Hepatocyte (in vitro differentiated cells): ENCODE measurements at regions not wholly inside any gene's neighbourhood (a gene's known extent, or its start where the extent isn't known, plus 50 kb on each side); places are given as distances from the start of the nearest gene placed in this dataset.

ENCODE experiments used
- DNase-seq: peaks from one replicate; pipeline ENCODE4 v3.0.0-alpha.2; 2016; ENCODE audit warnings: low spot score
- H2AFZ ChIP-seq: fragments of 200-600 bp; sonication (generic); 2 replicates; pipeline ENCODE4 v1.6.0; 2016; ENCODE audit warnings: antibody characterized with exemption, mild to moderate bottlenecking
- H3K27ac ChIP-seq: fragments of 200-600 bp; sonication (generic); 2 replicates; pipeline ENCODE4 v1.5.1; 2016; ENCODE audit warnings: mild to moderate bottlenecking
- H3K27me3 ChIP-seq: fragments of 200-600 bp; sonication (generic); 2 replicates; pipeline ENCODE4 v1.6.1; 2016
- H3K36me3 ChIP-seq: fragments of 200-600 bp; sonication (generic); replicated peaks from 2 replicates; pipeline ENCODE4 v1.5.1; 2016; ENCODE audit warnings: low read depth; ENCODE audit not compliant: insufficient read depth
- H3K4me1 ChIP-seq: fragments of 200-600 bp; sonication (generic); 2 replicates; pipeline ENCODE4 v1.5.1; 2016; ENCODE audit warnings: mild to moderate bottlenecking, moderate library complexity; ENCODE audit not compliant: insufficient read depth
- H3K4me2 ChIP-seq: fragments of 200-600 bp; sonication (generic); 2 replicates; pipeline ENCODE4 v1.6.0; 2016
- H3K4me3 ChIP-seq: fragments of 200-600 bp; sonication (generic); 2 replicates; pipeline ENCODE4 v1.5.1; 2016; ENCODE audit warnings: mild to moderate bottlenecking
- H3K79me2 ChIP-seq: fragments of 200-600 bp; sonication (generic); 2 replicates; pipeline ENCODE4 v1.6.0; 2017; ENCODE audit warnings: mild to moderate bottlenecking
- H3K9me2 ChIP-seq: fragments of 200-600 bp; sonication (generic); replicated peaks from 2 replicates; pipeline ENCODE4 v1.6.0; 2017; ENCODE audit warnings: mild to moderate bottlenecking; ENCODE audit not compliant: insufficient read depth
- H3K9me3 ChIP-seq: fragments of 200-600 bp; sonication (generic); 2 replicates; pipeline ENCODE4 v1.5.1; 2016; ENCODE audit warnings: low read depth, mild to moderate bottlenecking
- H4K20me1 ChIP-seq: fragments of 200-600 bp; sonication (generic); 2 replicates; pipeline ENCODE4 v1.6.0; 2016; ENCODE audit warnings: mild to moderate bottlenecking; ENCODE audit not compliant: insufficient read depth, poor library complexity, severe bottlenecking
- EZH2 ChIP-seq: fragments of 200-600 bp; sonication (generic); IDR thresholded peaks from 2 replicates; pipeline ENCODE4 v1.6.1; 2016; ENCODE audit warnings: antibody characterized with exemption, mild to moderate bottlenecking, borderline replicate concordance
- EZH2phosphoT487 ChIP-seq: fragments of 200-600 bp; sonication (generic); IDR thresholded peaks from one replicate; pipeline ENCODE4 v1.6.1; 2018; ENCODE audit warnings: antibody characterized with exemption, mild to moderate bottlenecking, low read depth, moderate library complexity; ENCODE audit not compliant: unreplicated experiment, severe bottlenecking
- WGBS: methylation state at CpG from one replicate; pipeline ENCODE4 v1.1.6; 2016; ENCODE audit warnings: low lambda C conversion rate; ENCODE audit errors: missing lambda C conversion rate; 5-methylcytosine and 5-hydroxymethylcytosine counted together
- TF ChIP-seq, protein P1 (sequence below): fragments of 200-600 bp; sonication (generic); IDR thresholded peaks from 2 replicates; pipeline ENCODE4 v1.5.1; 2016; ENCODE audit warnings: antibody characterized with exemption, mild to moderate bottlenecking; ENCODE audit not compliant: poor library complexity

DNA sequence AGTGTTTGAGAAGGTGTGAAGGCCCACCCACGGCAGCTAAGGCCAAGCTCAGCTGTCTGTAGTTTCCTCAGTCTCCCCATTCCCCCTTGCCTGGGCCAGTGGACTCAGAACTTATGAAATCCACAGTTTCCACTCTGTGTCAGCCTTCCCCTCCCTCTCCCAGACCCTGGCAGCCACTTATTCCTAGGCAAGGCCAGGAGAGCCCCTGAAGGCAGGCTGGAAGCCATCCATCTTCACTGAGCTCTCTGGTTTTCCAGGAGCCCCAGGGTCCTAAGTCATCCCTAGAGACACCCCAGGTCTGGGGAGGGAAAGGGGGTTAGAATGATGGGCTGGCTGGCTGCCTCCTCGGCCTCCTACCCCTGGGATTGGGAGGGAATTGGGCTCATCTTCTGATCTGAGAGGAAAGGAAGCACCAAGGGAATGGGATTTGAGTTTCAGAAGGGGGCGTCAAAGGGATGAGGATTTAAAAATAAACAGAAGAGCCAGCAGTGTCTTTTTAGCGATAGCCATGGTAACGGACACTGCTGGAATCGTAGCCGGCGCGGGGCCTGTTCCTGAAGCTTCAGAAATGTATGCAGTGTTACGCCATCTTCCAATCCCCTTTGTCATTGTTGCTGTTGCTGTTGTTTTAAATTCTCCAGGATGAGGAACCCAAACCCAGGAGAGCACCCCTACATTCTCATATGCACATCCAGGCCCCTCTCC lies 561.1 kb upstream of the CADM1 start:
- H3K27ac ChIP-seq, result no peak overlapping the region
- DNase-seq, result no peak
- no peaks in the 10 kb centered on the region for H3K36me3 ChIP-seq
- H3K79me2 ChIP-seq, result no peaks in the 10 kb centered on the region
- 90% methylated on average over 10 of the region's 10 CpGs for WGBS
- peaks cover 10% of the 10 kb centered on the region for H3K4me1 ChIP-seq
- no peaks in the 10 kb centered on the region for H3K9me3 ChIP-seq
- H3K4me3 ChIP-seq, result no peak overlapping the region
- H4K20me1 ChIP-seq, result no peaks in the 10 kb centered on the region
- no peaks in the 10 kb centered on the region for H3K27me3 ChIP-seq
- no peaks in the 10 kb centered on the region for H3K9me2 ChIP-seq
- no peak overlapping the region for H3K4me2 ChIP-seq
- H2AFZ ChIP-seq, result no peak overlapping the region
- TF ChIP-seq EZH2 (no peak), EZH2phosphoT487 (no peak)
- TF ChIP-seq, protein P1, sequence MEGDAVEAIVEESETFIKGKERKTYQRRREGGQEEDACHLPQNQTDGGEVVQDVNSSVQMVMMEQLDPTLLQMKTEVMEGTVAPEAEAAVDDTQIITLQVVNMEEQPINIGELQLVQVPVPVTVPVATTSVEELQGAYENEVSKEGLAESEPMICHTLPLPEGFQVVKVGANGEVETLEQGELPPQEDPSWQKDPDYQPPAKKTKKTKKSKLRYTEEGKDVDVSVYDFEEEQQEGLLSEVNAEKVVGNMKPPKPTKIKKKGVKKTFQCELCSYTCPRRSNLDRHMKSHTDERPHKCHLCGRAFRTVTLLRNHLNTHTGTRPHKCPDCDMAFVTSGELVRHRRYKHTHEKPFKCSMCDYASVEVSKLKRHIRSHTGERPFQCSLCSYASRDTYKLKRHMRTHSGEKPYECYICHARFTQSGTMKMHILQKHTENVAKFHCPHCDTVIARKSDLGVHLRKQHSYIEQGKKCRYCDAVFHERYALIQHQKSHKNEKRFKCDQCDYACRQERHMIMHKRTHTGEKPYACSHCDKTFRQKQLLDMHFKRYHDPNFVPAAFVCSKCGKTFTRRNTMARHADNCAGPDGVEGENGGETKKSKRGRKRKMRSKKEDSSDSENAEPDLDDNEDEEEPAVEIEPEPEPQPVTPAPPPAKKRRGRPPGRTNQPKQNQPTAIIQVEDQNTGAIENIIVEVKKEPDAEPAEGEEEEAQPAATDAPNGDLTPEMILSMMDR, result no peak

DNA sequence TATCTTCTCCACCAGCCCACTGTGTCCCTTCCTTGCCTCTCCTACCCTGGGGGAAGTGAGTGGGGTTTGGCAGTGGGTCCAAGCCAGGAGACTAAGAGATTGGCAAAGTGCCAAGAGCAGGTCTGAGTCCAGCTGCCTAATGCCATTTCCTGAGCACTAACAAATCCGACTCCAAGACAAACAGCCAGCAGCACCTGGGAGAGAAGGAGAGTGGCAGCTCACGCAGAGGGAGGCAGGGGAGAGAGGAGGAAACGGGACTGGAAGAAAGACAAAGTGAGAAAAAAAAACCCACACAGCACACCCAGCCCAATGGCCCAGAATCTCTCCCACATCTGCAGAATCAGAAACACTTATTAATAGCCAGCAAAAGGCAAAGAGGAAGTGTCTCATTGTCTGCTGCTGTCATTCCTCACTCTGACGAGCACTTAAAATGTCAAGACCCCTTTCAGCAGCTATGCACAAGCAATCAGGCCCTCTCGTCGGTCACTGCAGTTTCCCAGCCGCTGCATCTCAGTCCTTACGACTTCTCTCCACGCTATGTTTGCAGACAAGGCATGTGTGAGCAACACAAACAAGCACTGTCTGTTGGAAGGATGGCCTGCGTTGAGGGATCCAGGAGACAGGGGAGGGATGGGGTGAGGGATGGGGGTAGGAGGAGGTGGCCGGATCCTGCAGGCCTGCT lies 558.4 kb upstream of the CADM1 start:
- Histone ChIP-seq H2AFZ (no peak overlapping the region), H3K27ac (no peak overlapping the region)
- DNase-seq, result peak; percentile 33

DNA sequence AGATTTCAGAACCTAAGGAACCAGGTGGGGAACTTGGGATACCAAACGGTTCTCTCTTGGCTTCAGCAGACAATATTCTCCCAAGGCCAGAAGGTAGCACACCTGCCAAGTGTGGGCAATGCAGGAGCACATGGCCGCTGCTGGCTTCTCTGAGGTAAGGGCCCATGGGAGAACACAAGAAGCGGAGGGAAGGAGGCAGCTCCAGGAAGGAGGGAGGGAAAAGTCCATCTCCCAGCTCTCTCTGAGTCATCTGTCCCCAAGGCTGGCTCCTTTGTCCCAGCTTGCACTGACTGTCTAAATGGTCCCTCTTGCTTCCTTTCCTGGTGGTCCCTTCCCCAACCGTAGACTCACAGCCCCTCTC lies 557.9 kb upstream of the CADM1 start:
- no peak overlapping the region for H3K27ac ChIP-seq
- H3K4me3 ChIP-seq, result no peak overlapping the region
- 89% methylated on average over 4 of the region's 4 CpGs for WGBS

More for the DNA sequence above, 558.4 kb upstream of the CADM1 start:
- no peak overlapping the region for H3K4me2 ChIP-seq
- no peaks in the 10 kb centered on the region for H4K20me1 ChIP-seq
- H3K9me3 ChIP-seq, result no peaks in the 10 kb centered on the region
- TF ChIP-seq, protein P1, result no peak
- TF ChIP-seq EZH2 (no peak), EZH2phosphoT487 (no peak)
- no peaks in the 10 kb centered on the region for H3K9me2 ChIP-seq
- H3K27me3 ChIP-seq, result no peaks in the 10 kb centered on the region
- H3K4me3 ChIP-seq, result no peak overlapping the region
- H3K36me3 ChIP-seq, result no peaks in the 10 kb centered on the region
- 32% methylated on average over 11 of the region's 11 CpGs for WGBS
- no peaks in the 10 kb centered on the region for H3K79me2 ChIP-seq
- peaks cover 10% of the 10 kb centered on the region for H3K4me1 ChIP-seq

More for the DNA sequence above, 557.9 kb upstream of the CADM1 start:
- no peaks in the 10 kb centered on the region for H3K27me3 ChIP-seq
- no peaks in the 10 kb centered on the region for H4K20me1 ChIP-seq
- peaks cover 10% of the 10 kb centered on the region for H3K4me1 ChIP-seq
- no peaks in the 10 kb centered on the region for H3K36me3 ChIP-seq
- no peaks in the 10 kb centered on the region for H3K9me3 ChIP-seq
- DNase-seq, result peak; percentile 28
- H2AFZ ChIP-seq, result no peak overlapping the region
- TF ChIP-seq EZH2phosphoT487 (no peak), EZH2 (no peak)
- TF ChIP-seq, protein P1, result no peak
- no peak overlapping the region for H3K4me2 ChIP-seq
- H3K9me2 ChIP-seq, result no peaks in the 10 kb centered on the region
- no peaks in the 10 kb centered on the region for H3K79me2 ChIP-seq
